ENCODE measurements at regions not wholly inside any gene's neighbourhood (a gene's known extent, or its start where the extent isn't known, plus 50 kb on each side); places are given as distances from the start of the nearest gene placed in this dataset.

GRCh38 chr13:32917504-32917903, 98.7 kb upstream of the KL start:
- Histone ChIP-seq H3K27me3 (no peaks in the 10 kb centered on the region), H3K9me3 (peaks cover 0 to 6% of the 10 kb centered on the region in 2 donors), H3K4me1 (no peaks in the 10 kb centered on the region), H3K4me3 (no peak overlapping the region), H3K27ac (no peak overlapping the region), H3K36me3 (no peaks in the 10 kb centered on the region)
- ATAC-seq, result no peak
- DNase-seq, result no peak
- intact Hi-C loops (cut with DNase I), result no loop called here
- TF ChIP-seq CTCF (IDR thresholded peaks at IDR 0.05), result no peak

GRCh38 chr13:32923725-32924124, 92.5 kb upstream of the KL start:
- no peak for TF ChIP-seq CTCF (IDR thresholded peaks at IDR 0.05)
- no peak for DNase-seq
- intact Hi-C loops (cut with DNase I), result no loop called here
- no peak for ATAC-seq
- Histone ChIP-seq H3K27me3 (no peaks in the 10 kb centered on the region), H3K9me3 (no peaks in the 10 kb centered on the region), H3K4me3 (no peak overlapping the region), H3K36me3 (no peaks in the 10 kb centered on the region), H3K4me1 (no peaks in the 10 kb centered on the region), H3K27ac (no peak overlapping the region)

- Histone ChIP-seq H3K36me3 (no peaks in the 10 kb centered on the region), H3K9me3 (no peaks in the 10 kb centered on the region), H3K4me1 (no peaks in the 10 kb centered on the region), H3K27ac (no peak overlapping the region), H3K4me3 (no peak overlapping the region), H3K27me3 (no peaks in the 10 kb centered on the region)
- TF ChIP-seq CTCF (IDR thresholded peaks at IDR 0.05), result no peak
- DNase-seq (peak in 1 of 4 donors; percentile 40), ATAC-seq (no peak)
- intact Hi-C loops (cut with DNase I), result no loop called here
Observed at GRCh38 chr13:32924886-32925285, 91.3 kb upstream of the KL start.

- Histone ChIP-seq H3K27me3 (no peaks in the 10 kb centered on the region), H3K9me3 (no peaks in the 10 kb centered on the region), H3K36me3 (no peaks in the 10 kb centered on the region), H3K27ac (no peak overlapping the region), H3K4me1 (no peaks in the 10 kb centered on the region), H3K4me3 (no peak overlapping the region)
- ATAC-seq, result no peak
- peak in 1 of 4 donors; percentile 62 for DNase-seq
- no peak for TF ChIP-seq CTCF (IDR thresholded peaks at IDR 0.05)
- intact Hi-C loops (cut with DNase I), result no loop called here
Observed at GRCh38 chr13:32925506-32925905, 90.7 kb upstream of the KL start.

- Histone ChIP-seq H3K4me1 (no peaks in the 10 kb centered on the region), H3K4me3 (no peak overlapping the region), H3K9me3 (peaks cover 0 to 3% of the 10 kb centered on the region in 2 donors), H3K27me3 (no peaks in the 10 kb centered on the region), H3K27ac (no peak overlapping the region), H3K36me3 (no peaks in the 10 kb centered on the region)
- no peak for ATAC-seq
- no peak for TF ChIP-seq CTCF (IDR thresholded peaks at IDR 0.05)
- intact Hi-C loops (cut with DNase I), result no loop called here
- no peak for DNase-seq
Observed at GRCh38 chr13:32932376-32932775, 83.8 kb upstream of the KL start.

All from left lung (tissue), 4 donors.